Urinary bladder (tissue), 3 donors: ENCODE measurements at regions not wholly inside any gene's neighbourhood (a gene's known extent, or its start where the extent isn't known, plus 50 kb on each side); places are given as distances from the start of the nearest gene placed in this dataset.

ENCODE experiments used
- DNase-seq: peaks from one replicate; pipeline ENCODE4 v3.0.0-alpha.2; 2015; ENCODE audit errors: extremely low spot score
- H3K27ac ChIP-seq: one replicate; pipeline ENCODE4 v1.5.1; 2013; ENCODE audit warnings: low read depth, mild to moderate bottlenecking, moderate library complexity
- H3K36me3 ChIP-seq: one replicate; pipeline ENCODE4 v1.6.1; 2013; ENCODE audit warnings: mild to moderate bottlenecking, moderate library complexity; ENCODE audit not compliant: insufficient read depth
- H3K4me1 ChIP-seq: one replicate; pipeline ENCODE4 v1.6.1; 2013; ENCODE audit warnings: mild to moderate bottlenecking, moderate library complexity; ENCODE audit not compliant: insufficient read depth
- H3K4me3 ChIP-seq: one replicate; pipeline ENCODE4 v1.5.1; 2013; ENCODE audit warnings: low read depth, low read length
- WGBS: extraction: QIAGEN DNeasy Blood & Tissue Kit; methylation state at CpG from one replicate; pipeline ENCODE4 v1.1.7; 2013; 5-methylcytosine and 5-hydroxymethylcytosine counted together
- donor health status: healthy with polysubstance abuse.
- donor health status: healthy.

DNA sequence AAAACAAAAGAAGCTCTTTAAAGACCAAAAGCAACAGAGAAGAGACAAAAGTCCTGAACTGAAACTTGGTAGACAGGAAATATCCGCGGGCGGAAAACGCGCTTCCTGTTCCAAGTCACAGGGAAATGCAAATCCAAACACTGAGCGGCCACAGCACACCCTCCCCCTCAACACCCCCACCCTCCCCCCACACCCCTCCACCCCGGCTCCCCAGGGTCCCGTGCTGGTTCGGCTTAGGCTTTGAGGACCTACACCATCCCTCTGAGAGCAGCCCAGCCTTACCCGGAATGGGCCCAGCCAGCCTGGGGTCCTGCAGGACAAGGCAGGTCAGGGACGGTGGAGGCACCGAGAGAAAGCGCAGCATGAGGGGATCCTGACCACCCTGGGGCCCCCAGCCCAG lies 160.4 kb downstream of the BRD1 start:
- no peaks in the 10 kb centered on the region for H3K36me3 ChIP-seq
- DNase-seq = no peak
- H3K27ac ChIP-seq = no peak overlapping the region
- H3K4me3 ChIP-seq = no peak overlapping the region
- peaks cover 1% of the 10 kb centered on the region for H3K4me1 ChIP-seq
- WGBS = 34% methylated on average over 13 of the region's 13 CpGs

DNA sequence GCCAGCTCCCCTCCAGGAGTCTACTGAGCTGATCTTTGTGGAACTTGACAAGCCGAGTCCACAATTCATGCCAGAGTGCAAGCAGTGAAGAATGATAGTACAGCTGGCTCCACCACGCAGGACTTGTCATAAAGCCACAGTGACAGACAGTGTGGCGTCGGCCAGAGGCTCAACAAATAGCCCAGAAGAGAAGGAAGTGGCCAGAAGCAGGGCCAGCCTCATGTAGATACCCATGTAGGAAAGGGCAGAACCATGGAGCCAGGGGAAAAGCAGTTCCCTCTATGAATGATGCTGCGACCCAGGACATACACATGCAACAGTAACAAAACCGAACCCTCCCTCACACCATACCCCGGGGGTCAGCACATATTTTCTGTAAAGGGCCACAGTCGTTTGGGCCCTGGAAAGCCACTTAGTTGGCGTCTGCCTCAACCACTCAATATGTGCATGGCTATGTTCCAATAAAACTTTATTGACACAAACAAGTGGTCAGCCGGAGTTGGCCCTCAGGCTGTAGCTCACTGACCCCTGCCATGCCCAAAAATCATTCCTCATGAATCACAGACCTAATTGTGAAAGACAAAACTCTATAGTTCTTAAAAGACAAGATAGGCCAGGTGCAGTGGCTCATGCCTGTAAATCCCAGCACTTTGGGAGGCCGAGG lies 161.4 kb downstream of the BRD1 start:
- Histone ChIP-seq H3K4me1 (peaks cover 1% of the 10 kb centered on the region), H3K27ac (no peak overlapping the region), H3K36me3 (no peaks in the 10 kb centered on the region), H3K4me3 (no peak overlapping the region)
- DNase-seq = no peak
- 85% methylated on average over 11 of the region's 11 CpGs for WGBS

DNA sequence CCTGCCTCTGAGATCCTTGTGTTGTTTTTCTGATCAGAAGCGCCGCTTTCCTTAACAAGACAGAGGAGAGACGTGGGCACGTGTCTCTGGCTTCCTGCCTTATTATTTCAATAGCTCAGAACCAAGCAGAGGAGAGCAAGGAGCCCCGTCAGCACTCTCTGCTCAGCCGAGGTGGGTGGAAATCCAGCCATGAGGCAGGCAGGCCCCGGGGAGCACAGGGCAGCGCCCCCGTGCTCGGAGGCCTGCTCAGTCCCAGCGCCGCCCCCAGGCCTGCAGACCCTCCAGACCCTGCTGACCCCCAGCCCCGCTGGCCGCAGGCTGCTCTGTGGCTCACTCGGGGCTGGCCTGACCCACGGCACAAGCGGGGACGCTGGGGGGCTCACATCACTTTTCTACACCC lies 162.8 kb downstream of the BRD1 start:
- DNase-seq = no peak
- Histone ChIP-seq H3K27ac (no peak overlapping the region), H3K36me3 (no peaks in the 10 kb centered on the region), H3K4me1 (no peaks in the 10 kb centered on the region), H3K4me3 (no peak overlapping the region)
- WGBS = 67% methylated on average over 18 of the region's 18 CpGs

DNA sequence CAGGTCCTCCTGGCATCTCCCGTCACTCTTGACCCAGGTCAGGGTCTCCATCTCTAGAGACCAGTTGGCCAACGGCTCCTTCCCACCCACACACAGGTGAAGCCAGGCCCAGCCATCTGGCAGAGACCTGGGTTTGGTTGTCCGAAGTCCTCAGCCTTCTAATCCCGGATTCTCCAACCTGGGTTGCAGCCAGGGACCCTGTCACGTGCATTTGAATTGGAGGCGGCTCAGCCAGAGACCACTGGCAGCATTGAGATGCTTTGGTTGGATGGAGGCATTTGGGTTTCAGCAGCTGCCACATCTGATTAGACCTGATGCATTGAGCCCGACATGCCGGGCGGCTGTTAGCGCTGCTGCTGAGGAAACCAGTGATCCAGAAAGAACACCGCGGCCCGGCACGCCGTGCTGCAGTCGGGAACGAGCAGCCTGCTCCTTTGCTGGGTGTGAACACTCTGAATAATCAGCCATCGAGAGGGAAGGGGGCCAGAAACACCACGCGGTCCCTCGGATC lies 163.2 kb downstream of the BRD1 start:
- DNase-seq = no peak
- H3K36me3 ChIP-seq = no peaks in the 10 kb centered on the region
- H3K27ac ChIP-seq = no peak overlapping the region
- H3K4me3 ChIP-seq = no peak overlapping the region
- H3K4me1 ChIP-seq = no peaks in the 10 kb centered on the region
- 64% methylated on average over 21 of the region's 21 CpGs for WGBS

DNA sequence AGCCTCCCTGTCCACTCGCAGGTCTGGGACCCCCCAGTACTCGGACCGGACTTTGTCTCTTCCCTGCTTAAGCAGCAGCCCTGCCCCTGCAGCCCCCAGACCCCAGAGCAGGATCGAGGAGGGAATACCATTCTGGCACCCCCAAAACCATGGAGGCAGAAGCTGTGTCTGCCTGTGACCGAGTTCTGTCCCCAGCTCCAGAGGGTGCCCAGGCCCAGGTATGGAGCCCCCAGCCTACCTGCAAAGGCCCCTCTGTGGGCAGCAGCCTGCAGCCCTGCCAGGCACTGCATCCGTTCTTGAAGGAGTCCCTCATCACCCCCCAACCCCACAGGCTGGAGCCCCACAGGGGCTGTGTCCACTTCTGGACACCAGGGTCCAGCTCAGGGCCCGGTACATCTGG lies 163.8 kb downstream of the BRD1 start:
- H3K4me3 ChIP-seq = no peak overlapping the region
- no peak overlapping the region for H3K27ac ChIP-seq
- no peaks in the 10 kb centered on the region for H3K36me3 ChIP-seq
- no peak for DNase-seq
- 84% methylated on average over 7 of the region's 7 CpGs for WGBS
- no peaks in the 10 kb centered on the region for H3K4me1 ChIP-seq

DNA sequence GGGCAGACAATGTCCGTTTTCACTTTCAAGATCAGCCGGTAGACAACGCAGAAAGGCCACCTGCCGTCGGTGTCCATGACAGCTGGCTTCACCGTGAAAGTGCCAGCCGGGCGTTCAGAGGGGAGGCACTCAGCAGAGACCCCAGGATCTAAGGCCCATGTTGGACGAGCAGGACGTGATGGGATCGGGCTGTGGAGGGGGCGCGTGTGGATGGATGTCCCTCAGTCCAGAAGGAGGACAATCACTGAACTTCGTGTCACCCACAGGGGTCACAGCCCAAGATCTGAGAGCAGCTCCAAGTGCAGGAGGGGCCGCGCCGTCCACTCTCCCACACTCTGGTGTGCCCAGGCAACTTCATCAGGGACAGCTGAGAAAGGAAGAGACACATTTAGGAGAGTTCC lies 164.4 kb downstream of the BRD1 start:
- Histone ChIP-seq H3K4me3 (no peak overlapping the region), H3K27ac (no peak overlapping the region), H3K4me1 (no peaks in the 10 kb centered on the region), H3K36me3 (no peaks in the 10 kb centered on the region)
- 92% methylated on average over 17 of the region's 17 CpGs for WGBS
- DNase-seq = no peak

DNA sequence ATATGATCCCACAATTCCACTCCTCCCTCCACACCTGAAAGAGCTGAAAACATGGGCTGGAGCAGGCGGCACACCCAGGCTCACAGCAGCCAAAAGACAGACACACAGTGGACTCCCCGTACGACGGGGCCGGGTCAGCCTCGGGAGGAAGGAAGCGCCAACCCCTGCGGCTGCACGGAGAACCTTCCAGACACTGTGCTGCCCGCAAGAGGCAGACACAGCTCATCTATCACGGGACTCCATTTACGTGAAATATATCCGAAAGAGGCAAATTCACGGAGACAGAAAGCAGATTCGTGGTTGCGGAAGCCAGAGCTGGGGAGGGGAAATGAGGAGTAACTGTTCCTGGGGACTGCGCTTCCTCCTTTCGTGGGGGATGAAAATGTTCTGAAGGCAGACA lies 165.0 kb downstream of the BRD1 start:
- no peaks in the 10 kb centered on the region for H3K36me3 ChIP-seq
- DNase-seq = no peak
- H3K4me1 ChIP-seq = no peaks in the 10 kb centered on the region
- no peak overlapping the region for H3K27ac ChIP-seq
- H3K4me3 ChIP-seq = no peak overlapping the region
- WGBS = 70% methylated on average over 18 of the region's 18 CpGs

DNA sequence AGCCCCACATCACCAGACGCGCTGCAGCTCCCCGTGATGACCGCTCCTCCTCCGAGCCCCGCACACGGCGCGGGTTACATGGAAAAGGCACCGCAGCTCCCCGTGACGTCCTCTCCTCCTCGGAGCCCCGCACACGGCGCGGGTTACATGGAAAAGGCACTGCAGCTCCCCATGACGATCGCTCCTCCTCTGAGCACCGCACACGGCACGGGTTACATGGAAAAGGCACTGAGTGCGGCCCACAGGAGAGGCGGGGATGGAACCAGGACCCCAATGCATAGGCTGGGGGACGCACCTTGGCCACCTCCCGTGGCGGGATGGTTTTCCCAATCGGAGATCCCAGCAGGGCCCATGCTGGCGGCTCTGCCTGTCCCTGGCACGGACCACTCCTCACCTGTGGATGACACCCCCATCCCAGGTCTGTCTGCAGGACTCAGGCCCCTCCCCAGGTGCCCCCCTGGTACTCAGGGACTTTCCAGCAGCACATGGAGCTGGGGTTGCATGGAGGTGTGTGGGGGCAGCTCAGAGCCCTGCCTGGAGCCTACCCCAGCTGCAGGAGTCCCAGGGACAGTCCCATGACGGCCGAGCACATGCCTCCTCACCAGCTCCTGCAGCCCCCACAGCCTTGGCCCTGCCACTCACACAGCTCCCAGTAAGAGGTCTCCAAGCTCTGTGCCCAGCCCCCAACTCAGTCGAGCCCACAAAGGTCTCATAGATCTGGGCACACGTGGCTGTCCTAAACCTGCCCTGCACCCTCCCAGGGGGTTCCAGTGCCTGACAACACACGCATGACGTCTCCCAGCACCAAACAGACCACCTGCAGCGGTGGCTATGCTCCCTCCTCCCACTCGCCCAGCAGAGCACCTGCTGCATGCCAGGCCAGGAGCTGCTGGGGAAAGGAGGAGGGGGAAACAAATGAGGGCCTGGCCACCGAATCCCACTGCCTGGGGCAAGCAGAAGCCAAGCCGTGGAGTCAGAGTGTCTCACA lies 166.6 kb downstream of the BRD1 start:
- no peak for DNase-seq
- H3K36me3 ChIP-seq = no peaks in the 10 kb centered on the region
- H3K4me1 ChIP-seq = no peaks in the 10 kb centered on the region
- no peak overlapping the region for H3K27ac ChIP-seq
- 81% methylated on average over 40 of the region's 40 CpGs for WGBS
- no peak overlapping the region for H3K4me3 ChIP-seq

DNA sequence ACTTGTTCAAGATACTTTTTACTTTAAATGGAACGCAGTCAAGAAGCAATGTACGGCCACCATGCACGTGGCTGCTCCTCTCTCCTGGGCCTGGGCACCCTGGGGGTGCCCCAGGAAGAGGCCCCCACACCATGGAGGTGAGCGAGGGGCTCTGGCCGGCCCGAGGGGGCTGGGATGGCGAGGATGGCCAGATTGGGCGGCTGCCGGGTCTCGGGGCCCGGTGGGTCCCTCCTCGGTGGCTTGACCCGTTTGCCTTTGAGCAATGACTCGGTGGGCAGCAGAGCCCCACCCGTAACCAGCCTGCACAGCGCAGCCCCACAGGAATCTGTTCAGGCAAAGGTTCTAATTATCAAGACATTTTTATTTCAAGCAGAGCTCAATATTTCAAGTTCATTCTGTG lies 167.4 kb downstream of the BRD1 start:
- no peak overlapping the region for H3K4me3 ChIP-seq
- H3K27ac ChIP-seq = no peak overlapping the region
- no peaks in the 10 kb centered on the region for H3K36me3 ChIP-seq
- 82% methylated on average over 16 of the region's 16 CpGs for WGBS
- H3K4me1 ChIP-seq = no peaks in the 10 kb centered on the region
- DNase-seq = no peak

DNA sequence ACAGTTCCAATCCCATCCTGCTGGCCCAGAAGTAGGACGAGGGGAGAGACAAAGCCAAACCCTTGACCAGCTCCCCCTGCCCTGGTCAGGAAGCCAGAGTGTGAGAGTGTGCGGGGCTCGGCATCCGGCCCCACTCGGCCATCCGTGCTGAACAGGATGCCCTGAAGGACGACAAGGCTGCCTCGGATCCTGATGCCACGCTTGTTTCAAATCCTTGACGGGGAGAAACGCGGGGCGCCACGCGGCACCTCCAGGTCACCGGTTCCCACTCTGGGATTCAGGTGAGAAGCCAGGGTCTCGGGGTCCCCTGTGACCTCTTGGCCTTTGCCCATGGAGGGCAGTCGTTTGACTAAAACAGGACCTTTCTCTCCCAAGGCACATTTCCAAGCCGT lies 167.8 kb downstream of the BRD1 start:
- H3K4me3 ChIP-seq = no peak overlapping the region
- WGBS = 77% methylated on average over 19 of the region's 19 CpGs
- H3K27ac ChIP-seq = no peak overlapping the region
- H3K36me3 ChIP-seq = no peaks in the 10 kb centered on the region
- no peaks in the 10 kb centered on the region for H3K4me1 ChIP-seq
- DNase-seq = no peak

DNA sequence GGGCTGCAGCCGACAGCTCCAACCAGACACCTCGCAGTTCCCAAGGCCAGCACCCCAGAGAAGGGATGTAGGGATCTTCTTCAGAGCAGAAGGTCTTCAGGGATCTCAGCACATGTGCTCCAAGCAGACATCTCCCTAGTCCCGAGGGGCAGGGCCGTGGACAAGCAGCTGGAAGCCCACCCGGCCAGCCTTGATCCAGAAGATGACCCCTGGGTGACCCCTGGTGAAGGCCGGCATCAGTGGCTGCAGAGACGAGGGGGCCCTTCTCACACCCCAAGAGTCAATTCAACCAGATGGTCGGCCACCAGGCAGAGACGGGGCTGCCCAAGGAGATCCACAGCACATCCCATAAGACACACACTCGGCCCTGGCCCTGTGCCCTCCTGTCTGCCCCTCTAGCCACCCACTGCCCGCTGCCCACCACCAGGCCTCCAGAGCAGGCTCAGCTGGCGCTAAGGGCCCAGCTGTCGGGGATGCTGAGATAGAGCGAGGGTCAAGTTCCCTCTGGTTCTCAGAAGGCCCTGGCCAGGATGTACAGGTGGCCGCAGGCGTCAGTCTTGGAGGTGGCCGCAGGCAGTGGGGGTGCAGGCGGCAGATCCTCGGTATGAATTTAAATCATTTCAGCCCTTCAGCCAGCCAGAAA lies 168.3 kb downstream of the BRD1 start:
- WGBS = 67% methylated on average over 19 of the region's 19 CpGs
- H3K36me3 ChIP-seq = no peaks in the 10 kb centered on the region
- no peak for DNase-seq

DNA sequence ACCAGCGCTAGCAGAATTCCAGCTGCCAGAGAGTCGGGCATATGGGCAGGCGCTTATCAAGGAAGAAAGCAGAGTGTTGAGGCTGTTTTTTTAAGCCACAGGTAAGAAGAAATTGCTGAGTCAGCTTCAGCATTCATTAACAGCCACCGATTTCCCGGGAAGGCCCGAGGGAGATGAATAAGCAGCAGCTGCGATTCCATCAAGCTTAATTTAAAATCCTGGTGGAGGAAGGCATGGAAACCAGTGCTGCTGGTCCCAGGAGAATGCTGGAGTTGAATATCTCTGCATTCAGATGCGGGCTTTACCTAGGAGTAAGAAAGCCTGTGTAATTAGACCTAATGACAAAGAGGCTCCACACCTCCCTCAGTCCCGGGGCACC lies 168.8 kb downstream of the BRD1 start:
- Histone ChIP-seq H3K36me3 (no peaks in the 10 kb centered on the region), H3K27ac (no peak overlapping the region), H3K4me3 (no peak overlapping the region), H3K4me1 (no peaks in the 10 kb centered on the region)
- WGBS = 61% methylated on average over 9 of the region's 9 CpGs
- DNase-seq = no peak

More for the DNA sequence above, 168.3 kb downstream of the BRD1 start:
- Histone ChIP-seq H3K4me3 (no peak overlapping the region), H3K27ac (no peak overlapping the region), H3K4me1 (no peaks in the 10 kb centered on the region)

DNA sequence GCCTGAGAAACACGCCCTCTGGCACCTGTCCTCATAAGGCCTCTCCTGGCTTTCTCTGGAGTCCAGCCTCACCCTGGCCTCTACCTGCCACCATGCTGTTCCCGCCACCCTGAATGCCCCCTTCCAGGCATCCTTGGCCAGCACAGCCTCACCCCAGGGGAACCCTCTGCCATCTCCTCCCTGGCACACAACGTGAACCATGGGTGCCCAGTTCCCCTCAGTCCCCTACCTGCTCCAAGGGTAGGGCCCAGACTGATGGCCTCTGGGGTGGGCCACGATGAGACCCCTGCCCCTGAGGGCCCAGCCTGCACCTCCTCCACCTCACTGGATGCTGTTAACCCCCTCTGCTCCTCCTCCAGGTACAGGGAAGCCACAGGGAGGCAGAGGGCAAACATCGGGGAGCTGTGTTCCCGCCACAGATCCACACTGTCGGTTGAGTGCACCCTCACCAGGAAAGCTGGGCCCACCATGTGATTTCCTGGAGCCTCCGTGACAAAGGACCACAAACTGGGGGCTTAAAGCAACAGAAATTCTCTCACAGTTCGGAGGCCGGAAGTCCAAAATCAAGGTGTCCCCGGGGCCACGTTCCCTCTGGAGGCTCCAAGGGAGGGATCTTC lies 169.6 kb downstream of the BRD1 start:
- WGBS = 69% methylated on average over 12 of the region's 12 CpGs
- DNase-seq = no peak
- Histone ChIP-seq H3K36me3 (no peaks in the 10 kb centered on the region), H3K4me1 (no peaks in the 10 kb centered on the region), H3K27ac (no peak overlapping the region), H3K4me3 (no peak overlapping the region)
